Naive thymus-derived CD4-positive, alpha-beta T cell (primary cell): ENCODE measurements at regions not wholly inside any gene's neighbourhood (a gene's known extent, or its start where the extent isn't known, plus 50 kb on each side); places are given as distances from the start of the nearest gene placed in this dataset.

Experiments
- ATAC-seq: fragments of 150-1000 bp; cut with Tn5 transposase; 2 replicates; pipeline ENCODE4 v1.10.0; 2021; ENCODE audit warnings: mild to moderate bottlenecking, moderate library complexity
- CTCF ChIA-PET: fragments of 350-600 bp; sonication (Branson Sonifier 250); formaldehyde crosslinking; loops from one replicate; lab custom pipeline; 2021; ENCODE audit warnings: antibody characterized with exemption; lab: Charles Lee
- POLR2A ChIA-PET: fragments of 350-600 bp; sonication (Branson Sonifier 250); formaldehyde crosslinking; loops from one replicate; lab custom pipeline; 2021; ENCODE audit warnings: antibody characterized with exemption, inconsistent platforms; lab: Charles Lee
- DNase-seq, 9 donors: peaks; one replicate each; pipeline versions ENCODE4 v3.0.0 to v3.0.0-alpha.2; 2020 to 2022; ENCODE audit warnings: mixed read lengths in 1 of 9
- H3K27ac ChIP-seq: one replicate; pipeline ENCODE4 v1.7.0; 2013; ENCODE audit warnings: mild to moderate bottlenecking, low read depth, low read length, moderate library complexity
- H3K27me3 ChIP-seq, 2 donors: one replicate each; pipeline ENCODE4 v1.7.0; 2013; ENCODE audit warnings: low read length in 2 of 2, mild to moderate bottlenecking in 2 of 2, moderate library complexity in 2 of 2; ENCODE audit not compliant: control insufficient read depth in 2 of 2, insufficient read depth in 2 of 2
- H3K36me3 ChIP-seq, 3 experiments: 1 replicate in 2 of 3; 2 replicates in 1 of 3; pipeline ENCODE4 v1.7.0; 2013; ENCODE audit warnings: low read length in 3 of 3, mild to moderate bottlenecking in 3 of 3, moderate library complexity in 1 of 3; ENCODE audit not compliant: insufficient read depth in 3 of 3, control insufficient read depth in 2 of 3
- H3K4me1 ChIP-seq, 2 donors: one replicate each; pipeline ENCODE4 v1.7.0; 2013; ENCODE audit warnings: low read length in 2 of 2, mild to moderate bottlenecking in 2 of 2, moderate library complexity in 1 of 2; ENCODE audit not compliant: control insufficient read depth in 2 of 2, insufficient read depth in 2 of 2
- H3K4me3 ChIP-seq: 2 replicates; pipeline ENCODE4 v1.7.0; 2013; ENCODE audit warnings: mild to moderate bottlenecking, low read length
- H3K9me3 ChIP-seq, 3 experiments: 1 replicate in 2 of 3; 2 replicates in 1 of 3; pipeline ENCODE4 v1.7.0; 2013; ENCODE audit warnings: low read length in 3 of 3; ENCODE audit not compliant: control insufficient read depth in 2 of 3
- H3K27ac Mint-ChIP-seq, 9 donors: one replicate each; pipeline ENCODE4 v1.8.0; 2020 to 2022; ENCODE audit warnings: mixed read lengths in 9 of 9, mild to moderate bottlenecking in 8 of 9, moderate library complexity in 5 of 9, inconsistent platforms in 2 of 9
- H3K27me3 Mint-ChIP-seq, 5 donors: one replicate each; pipeline ENCODE4 v1.8.0; 2021 to 2022; ENCODE audit warnings: mixed read lengths in 5 of 5, mild to moderate bottlenecking in 1 of 5
- H3K36me3 Mint-ChIP-seq, 5 donors: one replicate each; pipeline ENCODE4 v1.8.0; 2020 to 2022; ENCODE audit warnings: mixed read lengths in 5 of 5, mild to moderate bottlenecking in 3 of 5, inconsistent platforms in 1 of 5
- H3K4me1 Mint-ChIP-seq, 7 donors: one replicate each; pipeline ENCODE4 v1.8.0; 2020 to 2022; ENCODE audit warnings: mixed read lengths in 7 of 7, mild to moderate bottlenecking in 3 of 7, inconsistent platforms in 1 of 7
- H3K4me3 Mint-ChIP-seq, 10 donors: one replicate each; pipeline ENCODE4 v1.8.0; 2020 to 2022; ENCODE audit warnings: mild to moderate bottlenecking in 10 of 10, mixed read lengths in 10 of 10, moderate library complexity in 6 of 10, inconsistent platforms in 2 of 10
- H3K9me3 Mint-ChIP-seq, 11 donors: one replicate each; pipeline ENCODE4 v1.8.0; 2020 to 2022; ENCODE audit warnings: mixed read lengths in 11 of 11, mild to moderate bottlenecking in 4 of 11, inconsistent platforms in 1 of 11, moderate library complexity in 1 of 11
- intact Hi-C, 2 donors: fragments of 100-400 bp; cut with micrococcal nuclease; formaldehyde crosslinking; loops; one replicate each; pipeline ENCODE4 v1.15.1; 2023

DNA sequence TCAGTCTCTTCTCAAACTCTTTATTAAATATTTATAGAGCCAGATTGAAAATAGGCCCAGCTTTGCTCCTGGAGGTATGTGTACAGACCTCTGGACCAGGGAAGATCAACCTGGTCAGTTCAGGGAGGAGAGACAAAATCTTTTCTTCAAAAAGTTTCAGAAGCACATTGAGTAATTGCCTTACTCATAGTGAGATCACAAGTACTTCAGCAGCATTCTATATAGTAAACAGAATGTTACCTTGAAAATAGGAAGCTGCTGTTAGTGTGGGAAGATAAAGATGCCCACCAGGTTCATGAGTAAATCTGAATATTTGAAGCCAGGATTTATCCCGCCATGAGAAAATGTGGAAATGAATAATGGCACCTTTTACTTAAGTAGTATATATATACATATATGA lies 665.9 kb upstream of the CITED2 start:
- H3K36me3 Mint-ChIP-seq: no peaks in the 10 kb centered on the region
- intact Hi-C loops: no loop called here
- H3K27me3 Mint-ChIP-seq: peaks cover 0 to 20% (median 4%) of the 10 kb centered on the region in 5 donors
- peak; percentile 38 for ATAC-seq
- Histone ChIP-seq H3K27me3 (no peaks in the 10 kb centered on the region), H3K4me3 (no peak overlapping the region), H3K9me3 (no peaks in the 10 kb centered on the region), H3K27ac (no peak overlapping the region), H3K4me1 (no peaks in the 10 kb centered on the region), H3K36me3 (no peaks in the 10 kb centered on the region)
- no peak overlapping the region for H3K27ac Mint-ChIP-seq
- ChIA-PET CTCF (no interaction called here), POLR2A (no interaction called here)
- DNase-seq: no peak
- peaks cover 0 to 1% (median 0%) of the 10 kb centered on the region in 11 donors for H3K9me3 Mint-ChIP-seq
- peaks cover 0 to 2% (median 0%) of the 10 kb centered on the region in 7 donors for H3K4me1 Mint-ChIP-seq
- no peak overlapping the region for H3K4me3 Mint-ChIP-seq

DNA sequence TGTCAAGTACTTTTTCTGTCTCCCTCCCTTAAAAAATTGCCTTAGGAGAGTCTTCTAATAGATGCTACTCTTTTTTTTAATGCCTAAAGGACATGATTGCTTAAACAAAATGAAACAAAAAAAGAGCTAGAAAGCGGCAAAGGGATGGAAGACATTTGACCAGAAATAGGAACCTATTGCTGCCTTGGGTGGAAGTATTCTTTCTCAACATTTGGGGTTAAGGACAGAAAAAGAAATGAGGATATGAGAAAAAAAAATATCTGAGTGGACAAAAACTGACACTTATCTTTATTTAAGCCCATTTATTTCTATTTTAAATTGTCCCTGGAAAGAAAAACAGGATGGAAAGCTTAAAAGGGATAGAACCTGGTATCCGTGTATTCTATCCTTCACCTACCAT lies 664.9 kb upstream of the CITED2 start:
- Histone ChIP-seq H3K27ac (no peak overlapping the region), H3K4me1 (no peaks in the 10 kb centered on the region), H3K9me3 (no peaks in the 10 kb centered on the region), H3K36me3 (no peaks in the 10 kb centered on the region), H3K27me3 (no peaks in the 10 kb centered on the region), H3K4me3 (no peak overlapping the region)
- Mint-ChIP-seq H3K27me3 (peaks cover 0 to 17% (median 4%) of the 10 kb centered on the region in 5 donors), H3K4me3 (no peak overlapping the region), H3K36me3 (no peaks in the 10 kb centered on the region), H3K4me1 (peaks cover 0 to 2% (median 0%) of the 10 kb centered on the region in 7 donors), H3K27ac (no peak overlapping the region), H3K9me3 (peaks cover 0 to 1% (median 0%) of the 10 kb centered on the region in 11 donors)
- intact Hi-C loops: no loop called here
- ChIA-PET POLR2A (no interaction called here), CTCF (no interaction called here)
- ATAC-seq (no peak), DNase-seq (no peak)

GRCh38 chr6:140036196-140036595 lies 661.7 kb upstream of the CITED2 start:
- Histone ChIP-seq H3K36me3 (no peaks in the 10 kb centered on the region), H3K9me3 (no peaks in the 10 kb centered on the region), H3K4me3 (no peak overlapping the region), H3K27me3 (no peaks in the 10 kb centered on the region), H3K27ac (no peak overlapping the region), H3K4me1 (no peaks in the 10 kb centered on the region)
- Mint-ChIP-seq H3K36me3 (no peaks in the 10 kb centered on the region), H3K27ac (no peak overlapping the region), H3K9me3 (peaks cover 0 to 2% (median 0%) of the 10 kb centered on the region in 11 donors), H3K4me3 (no peak overlapping the region), H3K4me1 (peaks cover 0 to 2% (median 0%) of the 10 kb centered on the region in 7 donors), H3K27me3 (peaks cover 0 to 28% (median 8%) of the 10 kb centered on the region in 5 donors)
- ATAC-seq (no peak), DNase-seq (no peak)
- intact Hi-C loops: no loop called here
- CTCF ChIA-PET: no interaction called here
- POLR2A ChIA-PET: no interaction called here

GRCh38 chr6:140032189-140032588 lies 657.7 kb upstream of the CITED2 start:
- no peak for DNase-seq
- Histone ChIP-seq H3K27ac (no peak overlapping the region), H3K4me3 (no peak overlapping the region), H3K27me3 (no peaks in the 10 kb centered on the region), H3K9me3 (no peaks in the 10 kb centered on the region), H3K4me1 (no peaks in the 10 kb centered on the region), H3K36me3 (no peaks in the 10 kb centered on the region)
- intact Hi-C loops: no loop called here
- ChIA-PET CTCF (no interaction called here), POLR2A (no interaction called here)
- H3K36me3 Mint-ChIP-seq: no peaks in the 10 kb centered on the region
- no peaks in the 10 kb centered on the region for H3K4me1 Mint-ChIP-seq
- H3K27ac Mint-ChIP-seq: no peak overlapping the region
- ATAC-seq: no peak
- H3K9me3 Mint-ChIP-seq: peaks cover 0 to 6% (median 2%) of the 10 kb centered on the region in 11 donors
- H3K4me3 Mint-ChIP-seq: no peak overlapping the region
- H3K27me3 Mint-ChIP-seq: peaks cover 0 to 53% (median 38%) of the 10 kb centered on the region in 5 donors

- Mint-ChIP-seq H3K27me3 (peaks cover 0 to 60% (median 38%) of the 10 kb centered on the region in 5 donors), H3K4me3 (no peak overlapping the region), H3K36me3 (no peaks in the 10 kb centered on the region), H3K27ac (no peak overlapping the region), H3K9me3 (peaks cover 0 to 6% (median 2%) of the 10 kb centered on the region in 11 donors), H3K4me1 (no peaks in the 10 kb centered on the region)
- Histone ChIP-seq H3K36me3 (no peaks in the 10 kb centered on the region), H3K4me3 (no peak overlapping the region), H3K27ac (no peak overlapping the region), H3K27me3 (no peaks in the 10 kb centered on the region), H3K4me1 (no peaks in the 10 kb centered on the region), H3K9me3 (no peaks in the 10 kb centered on the region)
- CTCF ChIA-PET: no interaction called here
- no peak for DNase-seq
- ATAC-seq: no peak
- POLR2A ChIA-PET: no interaction called here
- intact Hi-C loops: no loop called here
Measured at GRCh38 chr6:140029551-140029950, 655.1 kb upstream of the CITED2 start.

DNA sequence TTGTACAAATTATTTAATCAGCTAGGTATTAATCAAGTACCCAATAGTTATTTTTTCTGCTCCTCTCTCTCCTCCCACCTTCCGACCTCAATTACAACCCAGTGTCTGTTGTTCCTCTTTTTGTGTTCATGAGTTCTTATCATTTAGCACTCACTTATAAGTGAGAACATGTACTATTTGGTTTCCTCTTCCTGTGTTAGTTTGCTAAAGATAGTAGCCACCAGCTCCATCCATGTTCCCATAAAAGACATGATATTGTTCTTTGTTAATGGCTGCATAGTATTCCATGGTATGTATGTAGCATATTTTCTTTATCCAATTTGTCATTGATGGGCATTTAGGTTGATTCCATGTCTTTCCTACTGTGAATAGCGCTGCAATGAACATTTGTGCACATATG lies 652.8 kb upstream of the CITED2 start:
- no peaks in the 10 kb centered on the region for H3K9me3 ChIP-seq
- CTCF ChIA-PET: no interaction called here
- H3K4me1 ChIP-seq: no peaks in the 10 kb centered on the region
- no peak overlapping the region for H3K4me3 Mint-ChIP-seq
- ATAC-seq (no peak), DNase-seq (no peak)
- no peaks in the 10 kb centered on the region for H3K4me1 Mint-ChIP-seq
- H3K36me3 ChIP-seq: no peaks in the 10 kb centered on the region
- no peak overlapping the region for H3K4me3 ChIP-seq
- POLR2A ChIA-PET: no interaction called here
- H3K27me3 ChIP-seq: no peaks in the 10 kb centered on the region
- no peak overlapping the region for H3K27ac Mint-ChIP-seq
- peaks cover 0 to 49% (median 36%) of the 10 kb centered on the region in 5 donors for H3K27me3 Mint-ChIP-seq
- intact Hi-C loops: no loop called here
- H3K27ac ChIP-seq: no peak overlapping the region
- H3K36me3 Mint-ChIP-seq: no peaks in the 10 kb centered on the region
- peaks cover 0 to 7% (median 2%) of the 10 kb centered on the region in 11 donors for H3K9me3 Mint-ChIP-seq

DNA sequence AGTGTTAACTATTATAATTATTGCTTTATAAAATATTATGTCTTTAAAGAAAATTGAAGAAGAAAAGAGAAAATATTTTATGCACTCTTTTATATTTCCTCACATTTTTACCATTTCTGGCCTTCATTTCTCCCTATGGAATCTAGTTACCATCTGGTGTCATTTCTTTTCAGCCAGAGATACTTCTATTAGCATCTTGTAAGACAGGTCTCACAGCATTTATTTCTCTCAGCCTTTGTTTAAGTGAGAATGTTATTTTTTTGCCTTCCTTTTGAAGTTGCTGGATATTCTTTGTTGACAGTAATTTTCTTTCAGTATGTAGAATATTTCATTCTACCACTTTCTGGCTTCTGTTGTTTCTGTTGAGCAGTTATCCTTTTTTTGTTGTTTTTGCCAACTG lies 652.1 kb upstream of the CITED2 start:
- H3K9me3 ChIP-seq: no peaks in the 10 kb centered on the region
- Mint-ChIP-seq H3K27me3 (peaks cover 0 to 42% (median 36%) of the 10 kb centered on the region in 5 donors), H3K27ac (no peak overlapping the region), H3K36me3 (no peaks in the 10 kb centered on the region), H3K4me3 (no peak overlapping the region), H3K4me1 (no peaks in the 10 kb centered on the region), H3K9me3 (peaks cover 0 to 7% (median 2%) of the 10 kb centered on the region in 11 donors)
- H3K27ac ChIP-seq: no peak overlapping the region
- DNase-seq: no peak
- no peak overlapping the region for H3K4me3 ChIP-seq
- intact Hi-C loops: no loop called here
- ATAC-seq: no peak
- H3K27me3 ChIP-seq: no peaks in the 10 kb centered on the region
- ChIA-PET POLR2A (no interaction called here), CTCF (no interaction called here)
- H3K4me1 ChIP-seq: no peaks in the 10 kb centered on the region
- no peaks in the 10 kb centered on the region for H3K36me3 ChIP-seq
